ENCODE measurements at regions not wholly inside any gene's neighbourhood (a gene's known extent, or its start where the extent isn't known, plus 50 kb on each side); places are given as distances from the start of the nearest gene placed in this dataset.
"Not testable (repeated sequence)": the region's sequence is repeated elsewhere in the genome, so short reads cannot be mapped to it uniquely, and the experiment has no call there.

GRCh38 chr4:103499094-103499493 is 220.7 kb downstream of the TACR3 start:
- TF ChIP-seq CTCF (IDR thresholded peaks at IDR 0.05; ENCODE audit: insufficient read depth, low read depth, low read length), result no peak
- ChIA-PET POLR2A (no interaction called here), CTCF (no interaction called here)
- no peak for DNase-seq (ENCODE audit: low read depth)
- Histone ChIP-seq H3K27me3 (ENCODE audit: control insufficient read depth, insufficient read depth, low read length) (no peaks in the 10 kb centered on the region), H3K4me3 (ENCODE audit: low read depth, low read length) (no peak overlapping the region), H3K36me3 (ENCODE audit: control insufficient read depth, insufficient read depth, low read length) (no peaks in the 10 kb centered on the region)

GRCh38 chr4:103498161-103499070 is 221.4 kb downstream of the TACR3 start:
- Histone ChIP-seq H3K27me3 (ENCODE audit: control insufficient read depth, insufficient read depth, low read length) (no peaks in the 10 kb centered on the region), H3K4me3 (ENCODE audit: low read depth, low read length) (no peak overlapping the region), H3K36me3 (ENCODE audit: control insufficient read depth, insufficient read depth, low read length) (no peaks in the 10 kb centered on the region)
- no peak for TF ChIP-seq CTCF (IDR thresholded peaks at IDR 0.05; ENCODE audit: insufficient read depth, low read depth, low read length)
- DNase-seq (ENCODE audit: low read depth), result no peak
- POLR2A ChIA-PET, result no interaction called here
- CTCF ChIA-PET, result no interaction called here

- TF ChIP-seq CTCF (IDR thresholded peaks at IDR 0.05; ENCODE audit: insufficient read depth, low read depth, low read length), result no peak
- Histone ChIP-seq H3K27me3 (ENCODE audit: control insufficient read depth, insufficient read depth, low read length) (no peaks in the 10 kb centered on the region), H3K36me3 (ENCODE audit: control insufficient read depth, insufficient read depth, low read length) (no peaks in the 10 kb centered on the region), H3K4me3 (ENCODE audit: low read depth, low read length) (no peak overlapping the region)
- ChIA-PET POLR2A (no interaction called here), CTCF (no interaction called here)
- DNase-seq (ENCODE audit: low read depth), result no peak
These were observed 222.1 kb downstream of the TACR3 start for GRCh38 chr4:103497692-103498091.

- POLR2A ChIA-PET, result no interaction called here
- Histone ChIP-seq H3K4me3 (ENCODE audit: low read depth, low read length) (no peak overlapping the region), H3K36me3 (ENCODE audit: control insufficient read depth, insufficient read depth, low read length) (no peaks in the 10 kb centered on the region), H3K27me3 (ENCODE audit: control insufficient read depth, insufficient read depth, low read length) (no peaks in the 10 kb centered on the region)
- no peak for DNase-seq (ENCODE audit: low read depth)
- CTCF ChIA-PET, result no interaction called here
- TF ChIP-seq CTCF (IDR thresholded peaks at IDR 0.05; ENCODE audit: insufficient read depth, low read depth, low read length), result no peak
These were observed 223.0 kb downstream of the TACR3 start for GRCh38 chr4:103496800-103497199.

- no peaks in the 10 kb centered on the region for H3K36me3 ChIP-seq (ENCODE audit: control insufficient read depth, insufficient read depth, low read length)
- no peaks in the 10 kb centered on the region for H3K27me3 ChIP-seq (ENCODE audit: control insufficient read depth, insufficient read depth, low read length)
- POLR2A ChIA-PET, result no interaction called here
- H3K4me3 ChIP-seq (ENCODE audit: low read depth, low read length), result no peak overlapping the region
- no peak for TF ChIP-seq CTCF (IDR thresholded peaks at IDR 0.05; ENCODE audit: insufficient read depth, low read depth, low read length)
- DNase-seq (ENCODE audit: low read depth), result no peak
- CTCF ChIA-PET, result no interaction called here
These were observed 226.2 kb downstream of the TACR3 start for GRCh38 chr4:103493450-103494159.

- H3K36me3 ChIP-seq (ENCODE audit: control insufficient read depth, insufficient read depth, low read length); CTCF ChIA-PET; H3K27me3 ChIP-seq (ENCODE audit: control insufficient read depth, insufficient read depth, low read length); DNase-seq (ENCODE audit: low read depth); H3K4me3 ChIP-seq (ENCODE audit: low read depth, low read length); POLR2A ChIA-PET: not testable (repeated sequence)
These were observed 234.5 kb downstream of the TACR3 start for GRCh38 chr4:103485296-103485695.

All from BJ (cell line).